GM12878 (cell line): ENCODE measurements at regions not wholly inside any gene's neighbourhood (a gene's known extent, or its start where the extent isn't known, plus 50 kb on each side); places are given as distances from the start of the nearest gene placed in this dataset.

Source experiments
- HDAC2 ChIP-seq: fragments of 200-600 bp; sonication (generic); IDR thresholded peaks from 2 replicates; pipeline ENCODE4 v1.6.1; 2017
- HDGF ChIP-seq: fragments of 450-650 bp; IDR thresholded peaks from 2 replicates; pipeline ENCODE4 v1.6.1; 2016; ENCODE audit warnings: antibody characterized with exemption
- MTA2 ChIP-seq: fragments of 450-650 bp; IDR thresholded peaks from 2 replicates; pipeline ENCODE4 v1.6.1; 2016; ENCODE audit warnings: low read depth, mild to moderate bottlenecking, moderate library complexity
- POLR2A ChIP-seq: IDR thresholded peaks from 2 replicates; pipeline ENCODE4 v1.6.1; 2011; ENCODE audit warnings: low read depth, mild to moderate bottlenecking, low read length
- TCF12 ChIP-seq: IDR thresholded peaks from 2 replicates; pipeline ENCODE4 v1.6.1; 2011; ENCODE audit warnings: low read depth, mild to moderate bottlenecking, low read length

GRCh38 chr21:27578741-27579265, 611.9 kb upstream of the ADAMTS5 start:
- TF ChIP-seq POLR2A (no peak), HDGF (no peak), MTA2 (no peak), TCF12 (no peak), HDAC2 (no peak)
